H9 (cell line): ENCODE measurements at regions not wholly inside any gene's neighbourhood (a gene's known extent, or its start where the extent isn't known, plus 50 kb on each side); places are given as distances from the start of the nearest gene placed in this dataset.

ENCODE experiments used
- DNase-seq: peaks from one replicate; pipeline ENCODE4 v3.0.0-alpha.2; 2017
- H2AFZ ChIP-seq: one replicate; pipeline ENCODE4 v1.6.1; 2013; ENCODE audit warnings: mild to moderate bottlenecking, low read length, control low read depth, moderate library complexity
- H2AK5ac ChIP-seq: 2 replicates; pipeline ENCODE4 v1.6.1; 2013; ENCODE audit warnings: low read length, control low read depth, mixed read lengths; ENCODE audit not compliant: insufficient read length
- H2BK120ac ChIP-seq: one replicate; pipeline ENCODE4 v1.6.1; 2013; ENCODE audit warnings: low read depth, mild to moderate bottlenecking, low read length, control low read depth, inconsistent platforms; ENCODE audit not compliant: poor library complexity, severe bottlenecking
- H2BK12ac ChIP-seq: 2 replicates; pipeline ENCODE4 v1.6.1; 2013; ENCODE audit warnings: low read length, control low read depth, mixed read lengths, low read depth; ENCODE audit not compliant: insufficient read length
- H2BK15ac ChIP-seq: 2 replicates; pipeline ENCODE4 v1.6.1; 2013; ENCODE audit warnings: low read depth, low read length, control low read depth
- H2BK20ac ChIP-seq: one replicate; pipeline ENCODE4 v1.6.1; 2013; ENCODE audit warnings: low read depth, mild to moderate bottlenecking, low read length, control low read depth, inconsistent platforms; ENCODE audit not compliant: poor library complexity, severe bottlenecking
- H2BK5ac ChIP-seq: 2 replicates; pipeline ENCODE4 v1.6.1; 2013; ENCODE audit warnings: low read length, control low read depth, mixed read lengths; ENCODE audit not compliant: insufficient read length
- H3K14ac ChIP-seq: 2 replicates; pipeline ENCODE4 v1.6.1; 2013; ENCODE audit warnings: low read length, control low read depth; ENCODE audit not compliant: insufficient read depth
- H3K18ac ChIP-seq: 2 replicates; pipeline ENCODE4 v1.6.1; 2013; ENCODE audit warnings: low read depth, mild to moderate bottlenecking, mixed read lengths, low read length, control low read depth; ENCODE audit not compliant: insufficient read length
- H3K23ac ChIP-seq: 2 replicates; pipeline ENCODE4 v1.6.1; 2013; ENCODE audit warnings: low read length, control low read depth, mixed read lengths, low read depth; ENCODE audit not compliant: insufficient read length
- H3K23me2 ChIP-seq: 2 replicates; pipeline ENCODE4 v1.6.1; 2013; ENCODE audit warnings: low read depth, mild to moderate bottlenecking, mixed read lengths, low read length, control low read depth; ENCODE audit not compliant: insufficient read length, poor library complexity, severe bottlenecking
- H3K27ac ChIP-seq: 2 replicates; pipeline ENCODE4 v1.5.1; 2013; ENCODE audit warnings: low read length, control low read depth, mixed read lengths, low read depth; ENCODE audit not compliant: insufficient read length
- H3K27me3 ChIP-seq: 2 replicates; pipeline ENCODE4 v1.6.1; 2013; ENCODE audit warnings: low read length, control low read depth, inconsistent platforms; ENCODE audit not compliant: insufficient read depth
- H3K4ac ChIP-seq: 2 replicates; pipeline ENCODE4 v1.6.1; 2013; ENCODE audit warnings: low read depth, mild to moderate bottlenecking, control low read depth, inconsistent platforms, low read length, moderate library complexity
- H3K4me1 ChIP-seq: 2 replicates; pipeline ENCODE4 v1.6.1; 2013; ENCODE audit warnings: low read length, control low read depth, inconsistent platforms; ENCODE audit not compliant: insufficient read depth
- H3K4me2 ChIP-seq: 2 replicates; pipeline ENCODE4 v1.6.1; 2013; ENCODE audit warnings: low read length, control low read depth, mixed read lengths; ENCODE audit not compliant: insufficient read length, insufficient read depth
- H3K56ac ChIP-seq: 2 replicates; pipeline ENCODE4 v1.6.1; 2013; ENCODE audit warnings: low read depth, mild to moderate bottlenecking, mixed read lengths, low read length, control low read depth; ENCODE audit not compliant: insufficient read length
- H3K79me1 ChIP-seq: 2 replicates; pipeline ENCODE4 v1.6.1; 2013; ENCODE audit warnings: low read depth, mild to moderate bottlenecking, moderate library complexity, low read length, control low read depth, inconsistent platforms; ENCODE audit not compliant: insufficient read depth, poor library complexity, severe bottlenecking
- H3K79me2 ChIP-seq: 2 replicates; pipeline ENCODE4 v1.6.1; 2013; ENCODE audit warnings: low read length, control low read depth, inconsistent platforms; ENCODE audit not compliant: insufficient read depth
- H3K9ac ChIP-seq: 2 replicates; pipeline ENCODE4 v1.6.1; 2013; ENCODE audit warnings: low read length, control low read depth, mixed read lengths; ENCODE audit not compliant: insufficient read length; ENCODE audit errors: extremely low read depth
- H3K9me3 ChIP-seq: one replicate; pipeline ENCODE4 v1.6.1; 2013; ENCODE audit warnings: low read depth, low read length, inconsistent platforms; ENCODE audit not compliant: control insufficient read depth
- H3T11ph ChIP-seq: one replicate; pipeline ENCODE4 v1.6.1; 2013; ENCODE audit warnings: mild to moderate bottlenecking, low read length, control low read depth, inconsistent platforms
- H4K20me1 ChIP-seq: one replicate; pipeline ENCODE4 v1.6.1; 2013; ENCODE audit not compliant: control insufficient read depth, insufficient read length, insufficient read depth
- H4K5ac ChIP-seq: 2 replicates; pipeline ENCODE4 v1.6.1; 2013; ENCODE audit warnings: low read depth, mild to moderate bottlenecking, mixed read lengths, low read length, control low read depth; ENCODE audit not compliant: insufficient read length
- H4K8ac ChIP-seq: replicated peaks from 2 replicates; pipeline ENCODE4 v1.6.1; 2013; ENCODE audit warnings: low read length, control low read depth, mixed read lengths, low read depth; ENCODE audit not compliant: insufficient read length
- H4K91ac ChIP-seq: 2 replicates; pipeline ENCODE4 v1.6.1; 2013; ENCODE audit warnings: low read depth, mild to moderate bottlenecking, moderate library complexity, mixed read lengths, low read length, control low read depth; ENCODE audit not compliant: insufficient read length
- H3K27ac Mint-ChIP-seq, 3 experiments: 2 replicates in 2 of 3; 3 replicates in 1 of 3; pipeline ENCODE4 v1.8.0; 2020 to 2021; ENCODE audit warnings: mixed read lengths in 3 of 3, mild to moderate bottlenecking in 1 of 3, moderate library complexity in 1 of 3
- H3K27me3 Mint-ChIP-seq: 2 replicates; pipeline ENCODE4 v1.8.0; 2021; ENCODE audit warnings: low read depth, mild to moderate bottlenecking, moderate library complexity, mixed read lengths
- H3K36me3 Mint-ChIP-seq, 3 experiments: 2 replicates in 2 of 3; 3 replicates in 1 of 3; pipeline ENCODE4 v1.8.0; 2020 to 2021; ENCODE audit warnings: low read depth in 3 of 3, mixed read lengths in 3 of 3; ENCODE audit not compliant: insufficient read depth in 1 of 3
- H3K4me1 Mint-ChIP-seq, 2 experiments: 2 replicates each; pipeline ENCODE4 v1.8.0; 2020; ENCODE audit warnings: mixed read lengths in 2 of 2
- H3K4me3 Mint-ChIP-seq, 2 experiments: 2 replicates in 1 of 2; 3 replicates in 1 of 2; pipeline ENCODE4 v1.8.0; 2020 to 2021; ENCODE audit warnings: mild to moderate bottlenecking in 2 of 2, mixed read lengths in 2 of 2, moderate library complexity in 1 of 2
- H3K9me3 Mint-ChIP-seq, 2 experiments: 2 replicates in 1 of 2; 3 replicates in 1 of 2; pipeline ENCODE4 v1.8.0; 2020; ENCODE audit warnings: mild to moderate bottlenecking in 2 of 2, mixed read lengths in 2 of 2, moderate library complexity in 1 of 2
- CTCF ChIP-seq: fragments of 200-600 bp; sonication (generic); conservative IDR thresholded peaks from 3 replicates; pipeline ENCODE4 v1.8.0; 2021; ENCODE audit warnings: antibody characterized with exemption, mild to moderate bottlenecking
- WGBS: extraction: QIAGEN DNeasy Blood & Tissue Kit; methylation state at CpG from one replicate; pipeline ENCODE4 v1.1.7; 2013; ENCODE audit warnings: missing lambda C conversion rate, low lambda C conversion rate, mixed read lengths; ENCODE audit not compliant: insufficient read length; ENCODE audit errors: extremely low coverage; 5-methylcytosine and 5-hydroxymethylcytosine counted together

DNA sequence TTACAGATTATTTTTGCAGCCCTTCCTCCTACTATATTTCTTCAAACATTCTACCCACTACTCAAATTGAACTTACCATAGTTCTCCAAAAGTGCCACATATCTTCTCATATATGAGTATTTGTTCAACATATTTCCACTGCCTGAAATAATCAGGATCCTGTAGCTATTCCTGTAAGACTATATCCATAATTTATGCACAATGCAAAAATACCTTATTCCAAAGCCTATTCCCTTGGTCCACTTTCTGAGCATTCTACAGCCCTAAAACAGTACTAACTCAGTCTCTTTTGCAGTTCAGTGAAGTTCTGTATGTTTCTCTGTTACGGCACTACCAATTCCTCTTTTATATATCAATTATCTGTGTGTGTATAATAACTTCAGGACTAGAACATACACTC lies 1283.7 kb upstream of the ADGRL2 start:
- H3K23ac ChIP-seq = no peak overlapping the region
- Mint-ChIP-seq H3K36me3 (peaks cover 0 to 9% (median 3%) of the 10 kb centered on the region in 3 experiments; a peak in 4 of 7 replicates), H3K27ac (no peak overlapping the region), H3K9me3 (peaks cover 3 to 9% of the 10 kb centered on the region in 2 experiments), H3K4me3 (no peak overlapping the region), H3K27me3 (no peaks in the 10 kb centered on the region), H3K4me1 (no peaks in the 10 kb centered on the region)
- H3K4ac ChIP-seq = no peak overlapping the region
- no peak overlapping the region for H4K8ac ChIP-seq
- no peak for DNase-seq
- no peak overlapping the region for H3K9ac ChIP-seq
- H3K4me1 ChIP-seq = no peaks in the 10 kb centered on the region
- H2AFZ ChIP-seq = no peak overlapping the region
- H3K56ac ChIP-seq = no peak overlapping the region
- no peak overlapping the region for H2BK20ac ChIP-seq
- no peak overlapping the region for H3K18ac ChIP-seq
- H3K9me3 ChIP-seq = no peaks in the 10 kb centered on the region
- no peaks in the 10 kb centered on the region for H4K20me1 ChIP-seq
- no peak overlapping the region for H3K4me2 ChIP-seq
- H2BK15ac ChIP-seq = no peak overlapping the region
- H3K27me3 ChIP-seq = no peaks in the 10 kb centered on the region
- H4K5ac ChIP-seq = no peak overlapping the region
- H3T11ph ChIP-seq = no peak overlapping the region
- H2AK5ac ChIP-seq = no peak overlapping the region
- H3K27ac ChIP-seq = no peak overlapping the region
- H2BK5ac ChIP-seq = no peak overlapping the region
- no CpG with 5 or more reads among the region's 1 CpG for WGBS
- no peaks in the 10 kb centered on the region for H3K79me2 ChIP-seq
- no peak overlapping the region for H3K14ac ChIP-seq
- no peaks in the 10 kb centered on the region for H3K23me2 ChIP-seq
- no peak overlapping the region for H4K91ac ChIP-seq
- no peak overlapping the region for H2BK120ac ChIP-seq
- TF ChIP-seq CTCF = no peak
- H3K79me1 ChIP-seq = no peaks in the 10 kb centered on the region
- no peak overlapping the region for H2BK12ac ChIP-seq
